ENCODE measurements at regions not wholly inside any gene's neighbourhood (a gene's known extent, or its start where the extent isn't known, plus 50 kb on each side); places are given as distances from the start of the nearest gene placed in this dataset.

DNA sequence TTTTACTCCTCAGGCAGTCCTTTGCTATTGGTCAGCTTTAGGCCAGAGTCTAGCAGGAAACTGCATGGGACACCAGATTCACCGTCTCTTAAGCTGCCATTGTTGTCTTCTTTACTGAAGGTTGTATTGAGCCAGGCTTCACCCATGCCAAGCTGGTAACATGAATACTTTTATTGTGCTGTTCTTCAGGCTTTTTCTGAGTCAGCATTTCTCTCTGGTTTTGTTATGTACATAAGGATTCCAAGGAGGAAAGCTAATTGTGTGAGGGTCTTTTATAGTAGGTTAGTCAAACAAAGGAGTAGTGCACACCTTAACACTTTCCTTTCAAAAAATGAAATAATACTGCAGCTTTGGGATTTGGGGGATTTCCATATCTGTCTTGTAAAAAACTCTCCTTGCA is 252.8 kb downstream of the JRKL start:
- Histone ChIP-seq H3K4me3 (no peak overlapping the region), H3K27ac (no peak overlapping the region), H3K4me1 (no peaks in the 10 kb centered on the region), H3K36me3 (no peaks in the 10 kb centered on the region), H3K27me3 (no peaks in the 10 kb centered on the region), H3K9me3 (no peaks in the 10 kb centered on the region)
- TF ChIP-seq, protein P1, sequence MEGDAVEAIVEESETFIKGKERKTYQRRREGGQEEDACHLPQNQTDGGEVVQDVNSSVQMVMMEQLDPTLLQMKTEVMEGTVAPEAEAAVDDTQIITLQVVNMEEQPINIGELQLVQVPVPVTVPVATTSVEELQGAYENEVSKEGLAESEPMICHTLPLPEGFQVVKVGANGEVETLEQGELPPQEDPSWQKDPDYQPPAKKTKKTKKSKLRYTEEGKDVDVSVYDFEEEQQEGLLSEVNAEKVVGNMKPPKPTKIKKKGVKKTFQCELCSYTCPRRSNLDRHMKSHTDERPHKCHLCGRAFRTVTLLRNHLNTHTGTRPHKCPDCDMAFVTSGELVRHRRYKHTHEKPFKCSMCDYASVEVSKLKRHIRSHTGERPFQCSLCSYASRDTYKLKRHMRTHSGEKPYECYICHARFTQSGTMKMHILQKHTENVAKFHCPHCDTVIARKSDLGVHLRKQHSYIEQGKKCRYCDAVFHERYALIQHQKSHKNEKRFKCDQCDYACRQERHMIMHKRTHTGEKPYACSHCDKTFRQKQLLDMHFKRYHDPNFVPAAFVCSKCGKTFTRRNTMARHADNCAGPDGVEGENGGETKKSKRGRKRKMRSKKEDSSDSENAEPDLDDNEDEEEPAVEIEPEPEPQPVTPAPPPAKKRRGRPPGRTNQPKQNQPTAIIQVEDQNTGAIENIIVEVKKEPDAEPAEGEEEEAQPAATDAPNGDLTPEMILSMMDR (IDR thresholded peaks at IDR 0.05): no peak
- intact Hi-C loops (cut with DNase I): no loop called here
- DNase-seq (no peak), ATAC-seq (no peak)

DNA sequence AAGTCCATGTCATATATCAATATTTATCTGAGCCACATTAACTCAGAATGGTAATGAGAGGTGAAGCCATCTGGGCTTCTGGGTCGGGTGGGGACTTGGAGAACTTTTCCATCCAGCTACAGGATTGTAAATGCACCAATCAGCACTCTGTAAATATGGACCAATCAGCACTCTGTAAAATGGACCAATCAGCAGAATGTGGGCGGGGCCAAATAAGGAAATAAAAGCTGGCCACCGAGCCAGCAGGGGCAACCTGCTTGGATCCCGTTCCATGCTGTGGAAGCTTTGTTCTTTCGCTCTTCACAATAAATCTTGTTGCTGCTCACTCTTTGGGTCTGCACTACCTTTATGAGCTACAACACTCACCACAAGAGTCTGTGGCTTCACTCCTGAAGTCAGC is 253.4 kb downstream of the JRKL start:
- Histone ChIP-seq H3K9me3 (no peaks in the 10 kb centered on the region), H3K27me3 (no peaks in the 10 kb centered on the region), H3K36me3 (no peaks in the 10 kb centered on the region), H3K27ac (no peak overlapping the region), H3K4me1 (no peaks in the 10 kb centered on the region), H3K4me3 (no peak overlapping the region)
- ATAC-seq (no peak), DNase-seq (no peak)
- intact Hi-C loops (cut with DNase I): no loop called here
- TF ChIP-seq, protein P1 (IDR thresholded peaks at IDR 0.05): no peak

DNA sequence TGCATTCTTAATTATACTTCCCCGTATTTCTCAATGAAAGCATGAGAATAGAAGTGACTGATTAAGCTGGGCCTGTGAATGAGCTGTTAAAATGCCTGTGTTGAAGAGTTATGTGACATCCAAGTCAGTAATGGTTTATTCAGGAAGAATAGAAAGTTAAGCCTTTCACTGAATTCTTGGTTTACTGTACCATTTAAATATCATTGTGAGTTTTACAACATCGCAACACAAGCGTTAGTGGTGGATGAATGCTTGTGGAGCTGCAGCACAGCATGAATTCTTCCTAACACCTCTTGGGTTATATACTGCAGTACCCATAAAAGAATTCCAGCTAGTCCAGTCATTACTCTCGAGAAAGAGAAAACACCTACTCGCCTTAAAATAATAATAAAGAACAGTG is 257.8 kb downstream of the JRKL start:
- intact Hi-C loops (cut with DNase I): no loop called here
- H3K4me3 ChIP-seq: no peak overlapping the region
- ATAC-seq: no peak

DNA sequence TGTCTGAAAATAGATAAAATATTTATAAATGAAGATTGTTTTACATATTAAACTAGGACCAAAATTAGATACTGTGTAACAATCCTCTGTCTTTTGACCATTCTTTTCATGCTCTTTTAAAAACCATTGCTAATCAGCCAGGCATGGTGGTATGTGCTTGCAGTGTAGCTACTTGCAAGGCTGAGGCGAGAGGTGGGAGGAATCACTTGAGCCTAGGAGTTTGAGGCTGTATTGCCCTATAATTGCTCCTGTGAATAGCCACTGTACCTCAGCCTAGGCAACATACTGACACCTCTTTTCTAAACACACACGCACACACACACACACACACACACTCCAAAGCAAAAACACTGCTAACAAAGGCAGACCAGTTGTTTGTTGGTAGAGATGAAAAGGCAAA is 259.2 kb downstream of the JRKL start:
- intact Hi-C loops (cut with DNase I): no loop called here
- no peaks in the 10 kb centered on the region for H3K36me3 ChIP-seq
- H3K9me3 ChIP-seq: no peaks in the 10 kb centered on the region
- ATAC-seq (no peak), DNase-seq (no peak)
- H3K4me1 ChIP-seq: no peaks in the 10 kb centered on the region
- TF ChIP-seq, protein P1 (IDR thresholded peaks at IDR 0.05): no peak
- H3K27ac ChIP-seq: no peak overlapping the region
- H3K27me3 ChIP-seq: no peaks in the 10 kb centered on the region
- H3K4me3 ChIP-seq: no peak overlapping the region

More for the DNA sequence above, 257.8 kb downstream of the JRKL start:
- Histone ChIP-seq H3K27ac (no peak overlapping the region), H3K36me3 (no peaks in the 10 kb centered on the region), H3K27me3 (no peaks in the 10 kb centered on the region), H3K4me1 (no peaks in the 10 kb centered on the region), H3K9me3 (no peaks in the 10 kb centered on the region)
- TF ChIP-seq, protein P1 (IDR thresholded peaks at IDR 0.05): no peak
- DNase-seq: no peak

DNA sequence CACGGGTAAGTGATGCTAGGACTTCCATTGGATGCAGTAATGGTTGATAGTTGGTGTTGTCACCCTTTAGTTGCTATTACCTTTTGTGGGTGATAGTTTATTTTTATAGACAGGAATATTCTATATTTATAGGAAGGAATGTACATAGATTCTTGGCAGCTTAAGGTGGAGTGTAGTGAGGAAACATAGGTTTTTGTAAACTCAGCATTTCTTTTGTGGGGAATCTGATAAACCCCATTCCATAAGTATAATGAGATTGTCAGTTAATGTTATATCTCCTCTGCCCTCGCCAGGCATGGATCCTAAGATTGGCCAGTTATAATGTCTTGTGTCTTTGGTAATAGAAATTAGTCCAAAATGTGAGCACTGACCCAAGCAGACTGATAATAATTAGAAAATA is 262.7 kb downstream of the JRKL start:
- H3K36me3 ChIP-seq: no peaks in the 10 kb centered on the region
- ATAC-seq: no peak
- intact Hi-C loops (cut with DNase I): no loop called here

DNA sequence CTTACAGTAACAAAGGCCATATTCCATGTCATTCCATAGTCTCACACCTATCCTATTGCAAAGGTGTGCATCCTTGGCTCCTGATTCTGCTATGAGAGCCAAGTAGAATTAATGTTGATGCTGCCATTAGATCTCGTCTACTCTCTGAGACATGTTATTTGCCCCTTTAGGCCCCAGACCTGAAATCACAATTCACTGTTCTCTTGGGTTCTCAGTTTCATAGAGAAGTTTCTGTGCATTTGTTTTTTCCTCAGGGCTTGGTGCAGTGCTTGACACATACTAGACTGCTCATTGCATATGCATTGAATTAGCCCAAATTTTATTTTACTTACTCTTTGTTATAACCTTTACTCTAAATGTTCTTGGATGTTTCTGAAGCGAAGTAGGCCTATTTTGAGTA is 265.7 kb downstream of the JRKL start:
- no peak for ATAC-seq
- no peak overlapping the region for H3K4me3 ChIP-seq
- H3K4me1 ChIP-seq: no peaks in the 10 kb centered on the region
- no peaks in the 10 kb centered on the region for H3K9me3 ChIP-seq
- intact Hi-C loops (cut with DNase I): no loop called here
- H3K27ac ChIP-seq: no peak overlapping the region
- H3K36me3 ChIP-seq: no peaks in the 10 kb centered on the region
- DNase-seq: no peak
- no peaks in the 10 kb centered on the region for H3K27me3 ChIP-seq
- TF ChIP-seq, protein P1 (IDR thresholded peaks at IDR 0.05): no peak

More for the DNA sequence above, 262.7 kb downstream of the JRKL start:
- no peak for DNase-seq
- H3K4me1 ChIP-seq: no peaks in the 10 kb centered on the region
- no peak overlapping the region for H3K27ac ChIP-seq
- no peaks in the 10 kb centered on the region for H3K9me3 ChIP-seq
- H3K4me3 ChIP-seq: no peak overlapping the region
- TF ChIP-seq, protein P1 (IDR thresholded peaks at IDR 0.05): no peak
- no peaks in the 10 kb centered on the region for H3K27me3 ChIP-seq

Measured in upper lobe of right lung (tissue), 1 donor.